CD4-positive, alpha-beta T cell treated with Interleukin-12 subunit alpha and Interleukin-12 subunit beta, for 1 hour (primary cell): ENCODE measurements at regions not wholly inside any gene's neighbourhood (a gene's known extent, or its start where the extent isn't known, plus 50 kb on each side); places are given as distances from the start of the nearest gene placed in this dataset.
"Not testable (repeated sequence)": the region's sequence is repeated elsewhere in the genome, so short reads cannot be mapped to it uniquely, and the experiment has no call there.

ENCODE experiments used
- DNase-seq: peaks from one replicate; pipeline ENCODE4 v3.0.0-alpha.2; 2020

DNA sequence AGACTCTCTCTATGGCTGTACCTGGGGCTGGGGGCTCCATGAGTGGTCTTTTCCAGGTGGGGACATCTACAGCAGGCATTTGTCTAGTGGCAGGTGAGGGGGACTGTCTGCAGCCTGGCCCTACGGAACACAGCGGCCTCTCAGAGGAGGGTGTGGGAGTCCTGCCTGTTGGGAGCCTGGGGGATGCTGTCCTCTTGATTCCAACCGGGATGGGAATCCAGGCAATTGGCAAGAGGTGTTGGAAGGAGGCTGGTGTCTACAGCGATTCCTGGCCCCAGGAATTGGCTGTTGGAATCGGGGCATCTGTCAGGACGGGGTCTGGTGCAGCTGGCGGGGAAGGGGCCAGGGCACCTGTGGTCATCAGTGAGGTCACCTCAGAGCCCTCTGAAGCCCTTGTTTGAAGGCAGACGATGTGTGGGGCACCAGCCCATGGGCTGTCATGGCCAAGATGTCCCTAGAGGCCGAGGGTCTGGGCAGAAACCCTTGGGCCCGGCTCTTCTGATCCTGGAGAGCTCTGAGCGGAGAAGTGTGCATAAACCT, 386.3 kb downstream of the TMEM121 start:
- no peak for DNase-seq

DNA sequence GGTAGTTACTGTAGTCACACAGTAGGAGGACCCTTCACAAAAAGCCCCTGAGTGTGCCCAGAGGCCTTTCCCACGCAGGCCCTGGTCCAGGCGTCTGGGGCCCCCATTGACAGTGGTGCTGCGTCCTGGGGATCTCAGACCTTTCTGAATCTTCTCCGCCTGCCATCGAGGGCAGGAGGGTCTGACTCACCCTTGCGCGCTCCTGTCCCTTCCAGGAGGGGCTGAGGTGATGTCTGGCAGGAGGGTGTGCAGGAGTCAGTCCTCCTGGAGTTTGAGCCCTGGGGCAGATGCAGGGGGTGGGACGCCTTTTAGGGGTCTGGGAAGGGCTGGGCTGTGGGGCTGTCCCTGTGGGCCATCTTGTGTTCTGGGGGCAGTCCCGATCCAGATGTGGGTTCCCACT, 386.8 kb downstream of the TMEM121 start:
- DNase-seq: no peak

DNA sequence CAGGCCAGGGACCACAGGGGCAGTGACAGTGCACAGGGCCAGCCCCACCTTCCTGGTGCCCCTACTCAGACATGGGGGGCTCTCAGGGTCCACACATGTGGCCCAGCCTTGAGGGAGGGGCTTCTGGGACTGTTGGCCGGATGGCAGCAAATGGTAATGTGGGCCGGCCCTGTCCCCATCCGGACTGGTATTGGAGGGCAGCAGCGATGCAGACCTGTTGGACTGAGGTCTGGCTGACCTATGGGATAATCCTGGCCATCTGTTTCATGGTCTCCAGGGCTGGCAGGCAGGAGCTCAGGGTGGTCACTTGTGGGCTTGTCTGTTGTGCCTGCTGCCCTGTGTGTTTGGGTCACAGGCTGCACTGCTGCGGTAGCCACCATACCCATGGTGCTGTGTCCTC, 387.5 kb downstream of the TMEM121 start:
- DNase-seq: no peak

DNA sequence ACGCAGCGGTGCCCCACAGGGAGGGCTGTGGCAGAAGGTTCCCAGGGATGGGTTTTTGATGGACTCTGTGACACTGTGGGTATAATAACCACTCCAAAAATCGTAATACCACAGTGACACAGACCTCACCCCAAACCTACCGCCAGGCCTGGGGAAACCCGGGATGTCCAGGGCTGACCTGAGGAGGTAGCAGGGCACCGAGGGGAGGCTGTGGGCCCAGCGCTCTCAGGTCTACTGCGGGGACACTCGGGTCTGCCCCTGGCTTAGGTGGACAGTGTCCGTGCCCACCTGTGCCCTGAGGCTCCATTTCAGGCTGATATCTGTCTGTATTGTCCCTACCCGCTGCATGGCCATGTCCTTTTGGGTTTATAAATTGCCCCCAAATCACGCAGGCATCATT, 387.9 kb downstream of the TMEM121 start:
- DNase-seq: not testable (repeated sequence)

DNA sequence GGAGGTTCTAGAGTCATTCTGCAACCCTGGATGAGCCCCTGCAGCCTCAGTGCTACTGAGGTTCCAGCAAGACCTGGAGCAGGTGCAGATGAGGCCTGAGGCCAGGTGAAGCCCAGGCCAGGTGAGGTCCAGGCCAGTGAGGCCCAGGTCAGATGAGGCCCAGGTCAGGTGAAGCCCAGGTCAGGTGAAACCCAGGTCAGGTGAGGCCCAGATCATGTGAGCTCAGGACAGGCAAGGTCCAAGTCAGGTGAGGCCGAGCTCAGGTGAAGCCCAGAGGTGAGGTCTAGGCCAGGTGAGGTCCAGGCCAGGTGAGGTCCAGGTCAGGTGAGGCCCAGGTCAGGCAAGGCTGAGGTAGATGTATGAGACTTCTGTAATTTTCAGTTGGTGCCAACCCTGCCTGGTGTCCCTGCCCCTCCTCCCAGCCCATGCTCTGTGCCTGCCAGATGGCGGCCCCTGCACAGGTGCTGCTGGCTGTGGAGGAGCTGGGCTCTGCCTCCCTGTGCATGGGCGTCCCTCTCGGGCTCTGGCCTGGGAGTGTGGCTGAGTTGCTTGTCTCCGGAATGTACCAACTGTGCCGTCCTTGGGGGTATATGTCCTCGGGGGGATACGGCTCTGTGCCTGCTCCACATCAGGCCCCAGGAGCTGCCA, 388.5 kb downstream of the TMEM121 start:
- no peak for DNase-seq

DNA sequence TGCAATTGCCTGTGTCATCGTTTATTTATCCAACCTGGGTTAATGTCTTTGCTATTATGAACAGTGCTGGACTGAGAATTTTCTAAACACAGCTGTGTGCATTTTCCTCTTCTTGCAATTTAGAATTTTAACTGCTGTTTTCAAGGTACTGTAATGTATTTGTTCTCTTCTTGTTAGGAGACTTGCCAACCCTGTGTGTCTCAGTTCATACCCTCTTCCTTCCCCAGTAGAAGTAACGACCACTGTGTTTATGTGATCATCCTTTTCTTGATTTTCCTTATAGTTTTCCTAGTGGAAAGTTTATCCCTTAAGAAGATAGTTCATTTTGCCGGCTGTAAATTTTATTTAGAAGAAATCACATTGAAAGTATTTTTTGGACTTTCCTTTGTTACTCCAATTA, 389.2 kb downstream of the TMEM121 start:
- not testable (repeated sequence) for DNase-seq

DNA sequence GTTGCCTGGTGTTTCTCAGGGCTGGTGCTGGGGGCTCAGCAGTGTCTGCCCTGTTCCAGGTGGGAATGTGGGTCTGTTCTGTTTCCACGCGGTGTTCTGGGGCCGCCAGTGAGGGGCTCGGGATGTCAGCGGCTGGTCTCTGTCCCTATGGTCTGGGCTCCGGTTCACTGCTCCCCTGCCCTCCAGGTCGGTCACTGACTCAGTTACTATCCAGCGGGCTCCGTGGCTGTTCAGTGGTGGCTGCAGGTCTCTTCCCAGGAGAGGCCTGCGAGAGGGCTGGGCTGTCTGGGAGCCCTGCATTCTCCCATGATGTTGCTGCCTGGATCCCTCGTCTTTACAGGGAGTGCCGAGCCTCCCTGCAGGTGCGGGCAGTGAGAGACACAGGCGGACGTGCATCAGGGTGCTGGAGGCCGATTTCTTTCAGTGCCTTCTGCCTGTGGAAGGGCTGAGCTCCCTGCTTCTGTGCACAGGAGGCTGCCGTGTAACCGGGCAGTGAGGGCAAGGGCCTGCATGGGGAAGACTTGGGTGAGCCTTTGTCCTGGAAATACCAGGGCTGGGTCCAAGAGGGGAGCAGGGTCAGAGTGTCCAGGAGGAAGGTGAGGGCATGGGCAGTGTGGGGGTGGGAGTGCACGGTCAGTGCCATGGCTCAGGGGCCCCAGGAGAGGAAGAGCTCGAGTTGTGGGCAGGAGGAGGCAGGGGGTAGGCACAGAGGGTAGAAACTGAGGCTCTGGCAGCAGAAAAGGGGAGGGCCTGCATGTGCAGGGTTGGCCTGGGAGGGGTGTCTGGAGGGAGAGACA, 391.0 kb downstream of the TMEM121 start:
- DNase-seq: not testable (repeated sequence)

DNA sequence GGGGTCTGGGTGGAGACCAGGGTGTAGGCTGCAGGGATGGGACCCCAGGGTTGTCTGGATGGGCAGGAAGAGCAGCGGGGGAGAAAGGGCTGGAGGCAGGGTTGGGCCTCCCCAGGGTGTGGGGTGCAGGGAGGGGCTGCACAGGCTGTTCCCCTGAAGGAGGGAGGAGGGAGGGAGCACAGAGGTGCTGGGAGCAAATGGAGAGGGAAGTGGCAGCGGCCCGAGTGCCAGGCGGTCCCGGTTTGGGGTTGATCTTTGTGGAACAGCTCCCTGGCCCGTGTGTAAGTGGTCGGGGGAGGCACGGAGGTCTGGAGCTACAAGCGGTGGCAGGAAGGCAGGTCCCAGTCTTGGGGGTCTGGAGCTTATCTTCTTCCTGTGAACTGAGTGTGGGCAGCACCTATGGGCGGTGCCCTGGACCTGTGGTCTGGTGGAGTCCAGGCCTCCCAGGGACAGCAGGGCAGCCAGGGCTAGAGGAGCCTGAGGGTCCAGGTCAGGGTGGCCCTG, 391.6 kb downstream of the TMEM121 start:
- DNase-seq: no peak

DNA sequence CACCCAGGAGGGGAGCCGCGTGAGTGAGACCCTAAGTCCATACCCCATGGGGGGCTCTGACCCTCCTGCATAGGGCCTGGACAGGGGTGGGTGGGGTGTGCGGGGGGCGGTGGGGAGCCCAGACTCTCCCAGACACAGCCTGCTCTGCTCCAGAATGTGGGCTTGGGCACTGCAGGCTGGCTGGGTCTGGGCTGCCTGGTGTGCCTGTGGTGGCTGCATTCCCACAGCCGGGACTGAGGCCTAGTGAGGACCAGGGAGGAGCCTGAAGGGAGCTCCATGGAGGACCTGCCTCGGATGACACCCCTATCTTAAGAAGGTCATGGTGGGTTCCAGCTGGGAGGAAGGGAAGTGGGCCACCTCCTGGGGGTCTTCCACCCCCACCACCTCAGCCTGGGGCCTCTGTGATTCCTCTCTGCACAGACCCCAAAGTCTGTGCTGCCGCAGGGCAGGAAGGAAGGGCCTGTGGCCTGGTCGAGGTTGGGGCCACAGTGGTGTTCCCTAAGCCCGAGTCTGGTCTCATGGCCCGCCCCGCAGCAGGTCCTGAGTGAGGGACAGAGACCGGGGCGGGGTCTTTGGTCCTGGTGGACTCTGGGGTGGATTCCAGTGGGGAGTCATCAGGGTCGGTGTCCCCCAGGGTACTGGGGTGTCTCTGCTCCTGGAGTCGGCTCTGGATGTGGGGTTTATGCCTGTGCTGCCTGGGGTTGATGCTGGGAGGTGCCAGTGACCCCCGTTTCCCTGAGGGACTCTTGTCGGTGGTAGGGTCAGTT, 392.3 kb downstream of the TMEM121 start:
- DNase-seq: no peak

DNA sequence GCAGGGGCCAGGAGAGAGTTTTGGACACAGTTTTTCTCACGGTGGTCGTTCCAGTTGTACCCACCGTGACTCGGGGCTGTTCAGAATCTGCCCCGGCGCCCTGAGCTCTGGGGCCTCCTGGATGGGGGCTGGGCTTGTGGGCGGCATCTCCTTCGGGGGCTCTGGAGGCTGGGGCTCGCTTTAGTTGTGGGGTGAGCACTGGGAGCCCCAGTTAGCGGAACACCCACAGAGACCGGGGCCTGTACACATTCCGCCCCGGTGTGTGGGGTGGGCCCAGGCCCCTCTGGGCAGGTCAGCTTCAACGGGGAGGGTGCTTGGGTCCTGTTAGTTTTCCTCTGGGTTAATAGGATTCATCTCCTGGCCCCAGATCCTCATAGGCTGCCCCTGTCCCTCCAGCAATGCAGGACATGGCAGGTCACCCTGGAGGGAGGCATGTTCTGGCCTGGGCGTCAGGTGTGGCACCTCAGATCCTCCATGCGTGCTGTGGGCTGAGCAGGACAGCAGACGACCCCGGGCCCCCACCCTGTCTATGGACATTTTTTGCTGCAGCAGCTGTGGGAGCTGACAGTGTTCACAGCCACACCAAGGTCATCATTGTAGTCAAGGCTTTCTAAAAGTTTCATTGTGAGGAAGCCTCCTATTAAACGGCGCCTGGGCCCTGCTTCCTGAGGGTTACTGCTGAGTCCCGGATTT, 393.2 kb downstream of the TMEM121 start:
- DNase-seq: no peak

DNA sequence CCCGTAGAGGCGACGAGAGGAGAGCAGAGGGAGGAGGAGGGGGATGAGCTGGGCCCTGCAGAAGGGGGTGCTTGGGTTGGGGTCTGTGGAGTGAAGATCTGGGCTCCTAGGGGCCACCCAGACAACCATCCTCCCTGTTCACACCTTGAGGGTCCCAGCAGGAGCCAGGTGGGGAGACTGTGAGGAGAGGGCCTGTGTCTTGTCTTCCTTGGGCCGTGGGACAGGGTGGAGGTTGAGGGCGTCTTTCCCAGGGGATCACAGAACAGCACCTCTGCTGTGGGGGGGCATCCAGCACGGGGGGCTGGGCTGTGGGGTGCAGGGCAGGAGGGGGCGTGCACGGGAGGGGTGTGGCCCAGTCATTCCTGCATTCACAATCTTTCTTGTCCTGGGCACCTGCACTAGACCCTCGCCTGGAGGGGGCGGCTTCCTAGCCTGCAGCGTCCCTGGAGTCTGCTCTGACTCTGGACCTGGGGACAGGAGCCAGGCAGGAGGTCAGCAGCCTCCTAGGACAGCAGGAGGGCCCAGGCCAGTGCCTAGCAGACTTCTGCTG, 393.8 kb downstream of the TMEM121 start:
- DNase-seq: not testable (repeated sequence)

DNA sequence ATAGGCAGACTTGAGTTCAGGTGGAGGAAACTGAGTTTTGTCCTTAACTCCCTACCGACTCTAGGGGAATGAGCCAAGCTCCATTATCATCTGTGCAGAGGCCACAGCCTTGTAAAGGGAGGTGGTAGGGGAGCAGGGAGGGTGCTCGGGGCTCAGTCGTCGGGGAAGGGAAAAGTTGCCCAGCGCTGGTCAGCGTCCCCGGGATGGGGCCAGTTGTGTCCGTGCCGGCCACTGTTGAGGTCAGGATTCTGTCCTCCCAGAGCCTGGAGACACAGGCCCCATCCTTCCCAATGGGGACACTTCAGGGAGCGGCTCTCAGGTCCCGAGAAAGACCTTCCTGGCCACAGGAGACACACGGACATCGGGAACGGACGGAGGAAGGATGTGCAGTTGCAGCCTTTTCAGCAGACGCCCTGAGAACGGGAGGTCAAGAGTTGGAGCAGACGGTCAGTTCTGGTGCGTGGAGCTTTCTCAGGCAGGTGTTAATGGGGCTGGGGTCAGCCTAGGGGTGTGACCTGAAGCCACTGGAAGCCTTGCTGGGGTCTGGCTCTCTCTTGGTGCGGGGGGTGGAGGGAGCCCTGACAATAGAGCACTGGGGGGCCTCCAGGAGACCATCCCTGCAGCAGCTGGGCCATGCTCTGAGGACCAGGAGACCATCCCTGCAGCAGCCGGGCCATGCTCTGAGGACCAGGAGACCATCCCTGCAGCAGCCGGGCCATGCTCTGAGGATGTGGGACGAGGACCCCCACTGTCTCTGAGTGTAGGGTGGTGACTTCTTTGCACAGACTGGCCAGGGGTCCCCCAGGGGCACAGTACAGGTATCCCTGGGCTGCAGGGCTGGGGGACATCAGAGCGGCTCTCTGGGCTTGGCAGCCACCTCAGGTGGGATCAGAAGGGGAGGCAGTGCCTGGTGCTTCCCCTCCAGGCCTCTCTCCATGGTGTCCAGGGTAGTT, 394.7 kb downstream of the TMEM121 start:
- DNase-seq: not testable (repeated sequence)

DNA sequence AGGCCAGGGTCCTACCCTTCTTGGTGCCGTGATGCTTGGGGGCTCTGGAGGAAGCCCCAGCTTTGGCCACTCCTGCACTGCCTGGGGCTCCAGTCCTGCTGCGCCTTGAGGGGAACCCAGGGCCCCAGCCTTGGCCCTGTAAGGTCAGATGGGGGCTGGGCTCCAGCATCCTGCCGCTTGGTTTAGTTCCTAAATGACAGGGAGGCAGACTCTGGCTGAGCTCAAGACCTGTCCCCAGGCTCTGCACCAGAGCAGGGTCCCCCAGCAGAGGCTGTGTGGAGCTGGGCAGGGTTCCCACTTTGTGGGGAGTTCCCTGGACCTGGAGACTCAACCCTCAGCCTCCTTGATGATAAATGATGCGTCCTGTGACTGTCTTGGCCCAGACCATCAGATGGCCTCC, 395.4 kb downstream of the TMEM121 start:
- DNase-seq: not testable (repeated sequence)

DNA sequence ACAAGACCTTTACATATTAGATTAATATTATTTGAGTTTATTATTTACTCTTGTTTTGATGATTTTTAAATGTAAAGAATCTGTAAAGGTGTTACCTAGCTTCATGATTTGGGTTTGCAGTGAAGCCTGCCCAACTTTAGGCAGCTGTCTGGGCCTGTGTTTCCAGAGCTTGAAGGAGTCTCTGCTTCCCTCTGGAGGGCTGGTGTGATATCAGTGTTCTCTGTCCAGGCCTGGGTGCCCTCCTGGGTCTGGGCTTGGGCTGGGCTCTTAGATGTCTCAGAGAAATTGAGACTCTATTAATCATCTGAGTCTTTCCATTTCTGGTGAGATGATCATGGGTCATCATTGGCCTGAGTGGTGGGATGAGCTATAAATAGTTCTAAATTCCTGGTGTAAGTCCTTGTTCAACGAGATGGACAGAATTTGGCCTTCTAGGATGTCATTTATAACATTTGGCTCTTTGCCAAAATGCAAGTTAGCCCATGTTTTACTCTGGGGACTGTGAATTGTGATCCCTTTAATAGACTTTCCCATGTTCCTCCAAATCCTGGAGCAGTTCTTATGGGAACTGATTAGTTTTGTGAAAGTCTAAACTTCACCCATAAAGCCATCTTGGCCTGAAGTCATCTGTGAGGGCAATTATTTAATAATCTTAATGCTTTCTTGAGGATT, 397.3 kb downstream of the TMEM121 start:
- not testable (repeated sequence) for DNase-seq

DNA sequence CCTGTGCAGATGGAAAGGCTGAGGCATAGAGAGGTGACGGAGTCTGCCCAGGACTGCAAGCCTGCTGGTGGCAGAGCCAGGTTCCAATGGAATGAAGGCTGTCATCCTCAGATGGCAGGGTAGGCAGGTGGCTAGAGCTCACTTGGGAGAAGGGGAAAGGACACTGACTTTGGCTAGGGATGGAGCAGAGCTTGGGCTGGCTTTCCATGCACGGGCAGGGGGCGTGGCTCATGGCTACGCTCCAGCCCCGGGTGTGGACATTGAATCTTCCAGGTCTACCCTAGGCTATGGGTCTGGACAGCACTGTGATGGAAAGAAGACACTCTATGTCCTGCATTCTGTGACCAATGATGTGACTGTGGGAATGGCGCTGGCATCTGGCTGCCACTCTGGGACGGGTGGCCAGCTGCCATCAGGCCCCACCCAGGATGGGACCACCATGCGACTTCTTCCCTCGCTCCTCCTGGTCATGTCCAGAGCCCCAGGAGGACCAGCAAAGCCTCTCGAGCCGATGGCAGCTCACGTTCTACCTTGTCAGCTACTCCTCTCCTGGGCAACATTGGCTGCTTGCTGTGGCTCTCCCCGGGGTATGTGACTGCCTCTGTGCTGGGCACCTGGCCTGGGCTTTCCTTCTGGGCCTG, 398.7 kb downstream of the TMEM121 start:
- no peak for DNase-seq

DNA sequence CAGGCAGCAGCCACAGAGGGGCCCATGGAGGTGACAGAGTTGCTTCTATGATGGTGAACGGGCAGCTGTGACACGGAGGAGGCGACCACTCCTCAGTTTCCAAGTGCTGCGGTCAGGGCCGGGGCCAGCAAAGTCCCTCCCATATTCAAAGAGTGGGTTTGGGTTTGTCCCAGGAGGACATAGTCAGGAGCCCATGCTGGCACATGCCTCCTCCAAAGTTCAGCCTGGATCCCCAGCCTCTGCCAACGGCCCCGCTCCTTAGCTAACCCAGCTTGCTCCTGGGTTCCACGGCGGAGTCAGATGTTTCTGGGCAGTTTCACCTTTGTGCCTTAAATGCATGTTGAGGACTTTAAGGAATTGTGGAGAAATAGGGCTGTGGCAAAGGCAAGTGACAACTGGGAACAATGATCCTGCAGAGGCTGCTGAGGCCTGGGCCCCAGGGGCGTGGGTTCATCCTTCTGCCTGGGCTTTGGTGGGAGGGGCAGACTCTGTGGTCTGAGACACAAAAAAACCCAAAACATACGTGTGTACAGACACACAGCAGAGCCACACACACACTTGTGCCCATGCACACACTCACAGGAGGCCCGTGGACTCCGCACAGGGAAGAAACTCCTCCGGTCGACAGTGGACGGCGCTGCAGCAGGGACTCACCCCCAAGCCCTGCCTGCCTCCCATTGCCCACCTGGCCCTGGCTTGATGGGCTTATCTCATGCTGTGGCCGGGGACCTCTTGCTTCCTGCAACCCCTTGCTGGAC, 399.4 kb downstream of the TMEM121 start:
- DNase-seq: no peak

DNA sequence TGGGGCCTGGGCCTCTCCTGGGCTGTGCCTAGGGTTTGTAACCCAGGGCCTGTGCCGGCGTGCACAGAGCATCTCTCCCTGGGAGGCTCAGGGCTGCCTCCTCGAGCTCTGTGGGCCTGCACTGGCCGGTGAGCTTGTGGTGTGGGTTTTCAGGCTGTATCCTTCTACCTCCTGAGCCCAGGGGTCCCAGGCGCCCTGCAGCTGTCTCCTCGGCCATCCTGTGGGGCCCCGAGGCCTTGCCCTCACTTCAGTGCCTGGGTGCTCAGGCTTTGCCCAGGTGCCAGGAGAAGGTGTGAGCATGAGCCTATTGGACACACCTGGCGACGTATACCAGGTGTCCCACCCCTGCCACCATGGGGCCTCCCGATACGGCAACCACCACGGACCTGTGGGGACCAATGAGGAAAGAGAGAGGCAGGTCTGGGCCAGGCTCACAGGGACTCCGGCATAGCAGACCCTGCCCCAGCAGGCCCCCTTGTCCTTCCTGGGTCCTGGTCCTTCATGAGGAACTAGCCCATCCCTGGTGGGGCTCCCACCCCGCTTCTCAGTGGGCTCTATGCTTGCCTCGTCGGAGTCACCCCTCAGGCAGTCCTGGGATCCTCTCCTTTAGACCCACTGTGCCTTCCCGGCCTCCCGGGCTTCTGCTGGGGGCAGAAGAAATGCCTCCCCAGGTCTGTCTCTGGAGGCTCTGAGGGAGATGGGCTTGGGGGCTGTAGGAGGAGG, 400.2 kb downstream of the TMEM121 start:
- DNase-seq: no peak
